Fibroblast of lung (primary cell): ENCODE measurements at regions not wholly inside any gene's neighbourhood (a gene's known extent, or its start where the extent isn't known, plus 50 kb on each side); places are given as distances from the start of the nearest gene placed in this dataset.

Experiments used
- DNase-seq, 2 donors: peaks; one replicate each; pipeline versions ENCODE4 v3.0.0 to v3.0.0-alpha.2; 2010; ENCODE audit warnings: low read depth in 2 of 2
- H2AFZ ChIP-seq: 2 replicates; pipeline ENCODE4 v1.5.1; 2012; ENCODE audit warnings: low read length, control low read depth, inconsistent platforms
- H3K27ac ChIP-seq: 2 replicates; pipeline ENCODE4 v1.5.1; 2011; ENCODE audit warnings: low read length, control low read depth; ENCODE audit not compliant: insufficient read depth
- H3K27me3 ChIP-seq: 2 replicates; pipeline ENCODE4 v1.5.1; 2011; ENCODE audit warnings: mild to moderate bottlenecking, low read length; ENCODE audit not compliant: control insufficient read depth, insufficient read depth
- H3K36me3 ChIP-seq: 2 replicates; pipeline ENCODE4 v1.5.1; 2011; ENCODE audit warnings: low read length; ENCODE audit not compliant: control insufficient read depth, insufficient read depth
- H3K4me1 ChIP-seq: 2 replicates; pipeline ENCODE4 v1.5.1; 2011; ENCODE audit warnings: low read length; ENCODE audit not compliant: control insufficient read depth, insufficient read depth; ENCODE audit errors: extremely low read depth
- H3K4me2 ChIP-seq: 2 replicates; pipeline ENCODE4 v1.5.1; 2011; ENCODE audit warnings: low read length, control low read depth; ENCODE audit not compliant: insufficient read depth; ENCODE audit errors: extremely low read depth
- H3K4me3 ChIP-seq, 4 experiments: fragments of 200-600 bp in 1 of 4; sonication (generic) in 1 of 4; replicated peaks in 1 of 4; 2 replicates each; pipeline ENCODE4 v1.5.1; 2011 to 2016; ENCODE audit warnings: low read length in 4 of 4, low read depth in 3 of 4, mild to moderate bottlenecking in 3 of 4, control low read depth in 2 of 4, inconsistent platforms in 1 of 4, mixed read lengths in 1 of 4; ENCODE audit not compliant: insufficient read depth in 1 of 4; ENCODE audit errors: control extremely low read depth in 1 of 4
- H3K79me2 ChIP-seq: 2 replicates; pipeline ENCODE4 v1.5.1; 2012; ENCODE audit warnings: mild to moderate bottlenecking, low read length, inconsistent platforms; ENCODE audit not compliant: control insufficient read depth, insufficient read depth
- H3K9ac ChIP-seq: 2 replicates; pipeline ENCODE4 v1.5.1; 2011; ENCODE audit warnings: mild to moderate bottlenecking, low read length, control low read depth; ENCODE audit not compliant: insufficient read depth
- H3K9me3 ChIP-seq: 2 replicates; pipeline ENCODE4 v1.5.1; 2012; ENCODE audit warnings: low read depth, low read length; ENCODE audit not compliant: control insufficient read depth, insufficient read depth
- H4K20me1 ChIP-seq: 2 replicates; pipeline ENCODE4 v1.5.1; 2011; ENCODE audit warnings: low read length; ENCODE audit not compliant: control insufficient read depth, insufficient read depth; ENCODE audit errors: extremely low read depth
- EZH2 ChIP-seq: IDR thresholded peaks from 2 replicates; pipeline ENCODE4 v1.5.1; 2012; ENCODE audit warnings: low read length, control low read depth, mild to moderate bottlenecking; ENCODE audit errors: missing control alignments
- TF ChIP-seq, protein P1 (sequence below), 2 donors: IDR thresholded peaks in 1 of 2; conservative IDR thresholded peaks in 1 of 2; 1 replicate in 1 of 2; 2 replicates in 1 of 2; pipeline ENCODE4 v1.5.1; 2011 to 2012; ENCODE audit warnings: low read length in 2 of 2, control low read depth in 1 of 2, inconsistent platforms in 1 of 2, low read depth in 1 of 2, mild to moderate bottlenecking in 1 of 2

DNA sequence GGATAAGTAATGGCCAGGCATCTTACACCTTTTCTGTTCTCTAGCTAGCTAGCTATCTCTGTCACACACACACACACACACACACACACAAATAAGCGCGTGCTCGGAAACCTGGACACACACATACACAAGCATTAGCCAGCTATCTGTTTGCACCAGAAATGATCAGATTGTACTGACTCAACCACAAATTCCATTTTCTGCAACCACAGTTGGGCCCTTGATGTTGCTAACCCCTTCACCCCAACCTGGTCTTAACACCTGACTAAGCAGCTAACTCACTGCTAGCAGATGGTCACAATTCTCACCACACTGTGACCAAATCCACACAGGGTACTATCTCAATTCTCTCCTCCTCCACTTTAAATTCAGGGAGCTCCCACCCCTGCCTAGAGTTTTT, 183.0 kb upstream of the THBS1 start:
- H2AFZ ChIP-seq, result no peak overlapping the region
- DNase-seq, result peak in 1 of 2 donors; percentile 57
- TF ChIP-seq, protein P1, sequence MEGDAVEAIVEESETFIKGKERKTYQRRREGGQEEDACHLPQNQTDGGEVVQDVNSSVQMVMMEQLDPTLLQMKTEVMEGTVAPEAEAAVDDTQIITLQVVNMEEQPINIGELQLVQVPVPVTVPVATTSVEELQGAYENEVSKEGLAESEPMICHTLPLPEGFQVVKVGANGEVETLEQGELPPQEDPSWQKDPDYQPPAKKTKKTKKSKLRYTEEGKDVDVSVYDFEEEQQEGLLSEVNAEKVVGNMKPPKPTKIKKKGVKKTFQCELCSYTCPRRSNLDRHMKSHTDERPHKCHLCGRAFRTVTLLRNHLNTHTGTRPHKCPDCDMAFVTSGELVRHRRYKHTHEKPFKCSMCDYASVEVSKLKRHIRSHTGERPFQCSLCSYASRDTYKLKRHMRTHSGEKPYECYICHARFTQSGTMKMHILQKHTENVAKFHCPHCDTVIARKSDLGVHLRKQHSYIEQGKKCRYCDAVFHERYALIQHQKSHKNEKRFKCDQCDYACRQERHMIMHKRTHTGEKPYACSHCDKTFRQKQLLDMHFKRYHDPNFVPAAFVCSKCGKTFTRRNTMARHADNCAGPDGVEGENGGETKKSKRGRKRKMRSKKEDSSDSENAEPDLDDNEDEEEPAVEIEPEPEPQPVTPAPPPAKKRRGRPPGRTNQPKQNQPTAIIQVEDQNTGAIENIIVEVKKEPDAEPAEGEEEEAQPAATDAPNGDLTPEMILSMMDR (conservative IDR thresholded peaks at IDR 0.05 in 1 of 2, IDR thresholded peaks at IDR 0.05 in 1 of 2; ENCODE audit: low read depth in 1 of 2, low read length in 2 of 2), result no peak
- TF ChIP-seq EZH2, result no peak
- no peaks in the 10 kb centered on the region for H3K9me3 ChIP-seq
- no peak overlapping the region for H3K27ac ChIP-seq
- H3K4me3 ChIP-seq, result no peak overlapping the region
- no peaks in the 10 kb centered on the region for H3K4me1 ChIP-seq
- H3K27me3 ChIP-seq, result no peaks in the 10 kb centered on the region
- no peaks in the 10 kb centered on the region for H3K36me3 ChIP-seq
- H3K9ac ChIP-seq, result no peak overlapping the region
- no peaks in the 10 kb centered on the region for H3K79me2 ChIP-seq
- no peaks in the 10 kb centered on the region for H4K20me1 ChIP-seq
- no peak overlapping the region for H3K4me2 ChIP-seq

DNA sequence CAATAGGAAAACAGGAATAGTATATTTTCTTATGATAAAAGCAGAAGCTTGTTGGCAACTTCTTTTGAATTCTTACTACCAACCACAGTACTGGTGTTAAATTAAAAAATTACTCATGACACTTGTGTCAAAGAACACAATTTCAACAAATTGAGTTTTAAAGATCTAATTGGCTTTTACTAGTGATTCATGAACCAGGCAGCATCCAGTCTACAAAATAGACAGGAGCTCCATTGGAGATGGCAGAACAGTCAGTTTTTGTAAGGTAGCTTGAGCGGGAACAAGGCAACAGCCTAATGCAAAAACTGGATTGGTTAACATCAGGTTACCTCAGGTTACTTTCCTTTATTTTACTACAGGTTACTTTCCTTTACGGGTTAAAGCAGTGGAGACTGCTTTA, 181.3 kb upstream of the THBS1 start:
- Histone ChIP-seq H3K4me1 (peaks cover 8% of the 10 kb centered on the region), H3K27me3 (no peaks in the 10 kb centered on the region), H3K4me3 (no peak overlapping the region), H3K79me2 (no peaks in the 10 kb centered on the region), H3K27ac (no peak overlapping the region), H3K36me3 (no peaks in the 10 kb centered on the region), H3K9me3 (no peaks in the 10 kb centered on the region), H2AFZ (no peak overlapping the region), H3K9ac (no peak overlapping the region), H4K20me1 (no peaks in the 10 kb centered on the region), H3K4me2 (no peak overlapping the region)
- DNase-seq, result no peak
- TF ChIP-seq, protein P1 (conservative IDR thresholded peaks at IDR 0.05 in 1 of 2, IDR thresholded peaks at IDR 0.05 in 1 of 2; ENCODE audit: low read depth in 1 of 2, low read length in 2 of 2), result no peak
- no peak for TF ChIP-seq EZH2

DNA sequence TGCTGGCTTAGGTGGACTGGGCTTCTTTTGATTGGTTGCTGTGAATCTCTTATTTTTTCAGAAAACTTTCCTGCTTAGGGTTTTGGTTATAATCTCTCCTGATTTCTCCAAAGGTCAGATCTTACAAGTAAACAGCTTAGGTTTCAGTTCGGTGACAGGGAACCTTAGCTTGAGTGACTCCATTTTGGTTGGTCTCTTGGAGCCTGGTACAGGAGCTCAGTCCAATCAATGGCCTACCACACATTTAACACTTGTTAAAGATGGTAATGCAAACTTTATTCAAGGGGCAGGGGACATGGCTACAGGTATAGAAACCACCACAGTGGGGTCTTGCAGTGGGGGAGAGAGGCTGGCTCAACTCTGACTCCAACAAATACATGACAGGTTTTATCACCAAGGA, 180.9 kb upstream of the THBS1 start:
- Histone ChIP-seq H3K4me1 (peaks cover 9% of the 10 kb centered on the region), H3K9me3 (no peaks in the 10 kb centered on the region), H3K27ac (no peak overlapping the region), H3K36me3 (no peaks in the 10 kb centered on the region), H2AFZ (no peak overlapping the region), H3K79me2 (no peaks in the 10 kb centered on the region), H3K9ac (no peak overlapping the region), H3K4me3 (no peak overlapping the region), H3K27me3 (no peaks in the 10 kb centered on the region), H4K20me1 (no peaks in the 10 kb centered on the region), H3K4me2 (no peak overlapping the region)
- no peak for DNase-seq
- TF ChIP-seq, protein P1 (conservative IDR thresholded peaks at IDR 0.05 in 1 of 2, IDR thresholded peaks at IDR 0.05 in 1 of 2; ENCODE audit: low read depth in 1 of 2, low read length in 2 of 2), result no peak
- no peak for TF ChIP-seq EZH2
